H1 (cell line): ENCODE measurements at regions not wholly inside any gene's neighbourhood (a gene's known extent, or its start where the extent isn't known, plus 50 kb on each side); places are given as distances from the start of the nearest gene placed in this dataset.
A peak's percentile ranks its signal among the peaks of the same experiment; 100 is the strongest.

Source experiments
- CTCF ChIA-PET: fragments of 300-600 bp; sonication (Branson Sonifier 250); formaldehyde crosslinking; loops from one replicate; lab custom pipeline; 2021; ENCODE audit not compliant: partially characterized antibody; lab: Charles Lee
- POLR2A ChIA-PET: fragments of 300-600 bp; sonication (Branson Sonifier 250); formaldehyde crosslinking; loops from one replicate; lab custom pipeline; 2021; ENCODE audit warnings: inconsistent platforms; ENCODE audit not compliant: partially characterized antibody; lab: Charles Lee
- DNase-seq, 2 experiments: peaks; one replicate each; pipeline versions ENCODE4 v3.0.0 to v3.0.0-alpha.2; 2010 to 2022; ENCODE audit warnings: low spot score in 2 of 2, low read depth in 1 of 2, mixed read lengths in 1 of 2
- FAIRE-seq: peaks from 2 replicates; lab custom pipeline; 2011; peaks lifted over from hg19 to GRCh38; lab: Jason Lieb, UNC
- H2AFZ ChIP-seq: 2 replicates; pipeline ENCODE4 v1.8.1; 2012; ENCODE audit warnings: low read length, inconsistent platforms
- H2AK5ac ChIP-seq: 2 replicates; pipeline ENCODE4 v1.6.1; 2013; ENCODE audit warnings: low read depth, low read length
- H2BK120ac ChIP-seq: replicated peaks from 2 replicates; pipeline ENCODE3; 2013; ENCODE audit warnings: low read depth, low read length, inconsistent platforms
- H2BK12ac ChIP-seq: 2 replicates; pipeline ENCODE4 v1.6.1; 2013; ENCODE audit warnings: low read depth, low read length
- H2BK15ac ChIP-seq: 2 replicates; pipeline ENCODE4 v1.6.1; 2013; ENCODE audit warnings: low read length
- H2BK20ac ChIP-seq: 2 replicates; pipeline ENCODE4 v1.6.1; 2013; ENCODE audit warnings: low read length
- H2BK5ac ChIP-seq: 2 replicates; pipeline ENCODE4 v1.6.1; 2013; ENCODE audit warnings: low read depth, low read length
- H3K14ac ChIP-seq: 2 replicates; pipeline ENCODE4 v1.6.1; 2013; ENCODE audit warnings: inconsistent platforms; ENCODE audit not compliant: insufficient read length
- H3K18ac ChIP-seq: 2 replicates; pipeline ENCODE4 v1.6.1; 2013; ENCODE audit warnings: low read length; ENCODE audit errors: extremely low read depth
- H3K23ac ChIP-seq: 2 replicates; pipeline ENCODE4 v1.6.1; 2013; ENCODE audit warnings: inconsistent platforms; ENCODE audit not compliant: insufficient read length
- H3K23me2 ChIP-seq: 2 replicates; pipeline ENCODE4 v1.6.1; 2013; ENCODE audit warnings: low read depth, low read length
- H3K27ac ChIP-seq: 2 replicates; pipeline ENCODE4 v1.6.1; 2011; ENCODE audit warnings: low read depth, low read length, inconsistent platforms
- H3K27me3 ChIP-seq, 4 experiments: replicated peaks in 1 of 4; 1 replicate in 1 of 4; 2 replicates in 3 of 4; pipeline versions ENCODE4 v1.6.1 to v1.8.1; 2011 to 2013; ENCODE audit warnings: low read length in 3 of 4, mild to moderate bottlenecking in 3 of 4, inconsistent platforms in 2 of 4, mixed read lengths in 2 of 4, moderate library complexity in 1 of 4; ENCODE audit not compliant: control insufficient read depth in 3 of 4, insufficient read depth in 3 of 4; ENCODE audit errors: extremely low read depth in 1 of 4
- H3K36me3 ChIP-seq, 4 experiments: 2 replicates each; pipeline versions ENCODE4 v1.6.1 to v1.8.1; 2011 to 2013; ENCODE audit warnings: mild to moderate bottlenecking in 4 of 4, low read length in 3 of 4, moderate library complexity in 2 of 4, control low read depth in 1 of 4, inconsistent platforms in 1 of 4; ENCODE audit not compliant: insufficient read depth in 4 of 4, control insufficient read depth in 2 of 4
- H3K4ac ChIP-seq: replicated peaks from 2 replicates; pipeline ENCODE3; 2013; ENCODE audit warnings: low read length, low read depth, mixed read lengths, inconsistent platforms; ENCODE audit not compliant: insufficient read length
- H3K4me1 ChIP-seq, 4 experiments: replicated peaks in 1 of 4; 1 replicate in 1 of 4; 2 replicates in 3 of 4; pipeline versions ENCODE4 v1.6.1 to v1.8.1; 2011 to 2013; ENCODE audit warnings: low read length in 3 of 4, inconsistent platforms in 2 of 4, mixed read lengths in 1 of 4; ENCODE audit not compliant: insufficient read depth in 4 of 4, control insufficient read depth in 3 of 4
- H3K4me2 ChIP-seq, 2 experiments: 2 replicates each; pipeline versions ENCODE4 v1.6.1 to v1.8.1; 2011 to 2013; ENCODE audit warnings: low read depth in 2 of 2, low read length in 2 of 2, control low read depth in 1 of 2, inconsistent platforms in 1 of 2, mild to moderate bottlenecking in 1 of 2; ENCODE audit not compliant: insufficient read depth in 1 of 2
- H3K4me3 ChIP-seq, 4 experiments: fragments of 200-600, 300-600 bp in 1 of 4; sonication (generic), shearing (Covaris generic), sonication (Bioruptor Twin) in 1 of 4; 2 replicates each; pipeline versions ENCODE4 v1.5.1 to v1.8.1; 2011 to 2016; ENCODE audit warnings: low read length in 4 of 4, low read depth in 3 of 4, control low read depth in 2 of 4, inconsistent platforms in 2 of 4, mild to moderate bottlenecking in 2 of 4, mixed read lengths in 1 of 4, moderate library complexity in 1 of 4; ENCODE audit not compliant: insufficient read depth in 2 of 4; ENCODE audit errors: extremely low read depth in 1 of 4
- H3K56ac ChIP-seq: replicated peaks from 2 replicates; pipeline ENCODE3; 2013; ENCODE audit warnings: low read depth, mild to moderate bottlenecking, mixed read lengths, low read length, inconsistent platforms; ENCODE audit not compliant: insufficient read length
- H3K79me1 ChIP-seq: 2 replicates; pipeline ENCODE4 v1.6.1; 2013; ENCODE audit warnings: low read depth, low read length, control low read depth
- H3K79me2 ChIP-seq, 2 experiments: 2 replicates each; pipeline versions ENCODE4 v1.6.1 to v1.8.1; 2012 to 2013; ENCODE audit warnings: low read length in 2 of 2, mild to moderate bottlenecking in 2 of 2, inconsistent platforms in 1 of 2; ENCODE audit not compliant: insufficient read depth in 2 of 2, control insufficient read depth in 1 of 2
- H3K9ac ChIP-seq, 4 experiments: replicated peaks in 1 of 4; 1 replicate in 1 of 4; 2 replicates in 3 of 4; pipeline versions ENCODE4 v1.6.1 to v1.8.1; 2011 to 2013; ENCODE audit warnings: low read depth in 3 of 4, low read length in 3 of 4, control low read depth in 2 of 4, mild to moderate bottlenecking in 2 of 4, moderate library complexity in 2 of 4, inconsistent platforms in 1 of 4; ENCODE audit errors: extremely low read depth in 1 of 4
- H3K9me3 ChIP-seq, 2 experiments: 2 replicates each; pipeline versions ENCODE4 v1.6.1 to v1.8.1; 2012 to 2013; ENCODE audit warnings: mild to moderate bottlenecking in 2 of 2, moderate library complexity in 2 of 2, control low read depth in 1 of 2, inconsistent platforms in 1 of 2, low read depth in 1 of 2, low read length in 1 of 2, mixed read lengths in 1 of 2; ENCODE audit not compliant: insufficient read depth in 2 of 2
- H4K20me1 ChIP-seq, 2 experiments: replicated peaks in 1 of 2; 2 replicates each; pipeline versions ENCODE3 to v1.8.1; 2011 to 2013; ENCODE audit warnings: inconsistent platforms in 2 of 2, low read length in 2 of 2, mild to moderate bottlenecking in 1 of 2; ENCODE audit not compliant: insufficient read depth in 2 of 2, control insufficient read depth in 1 of 2
- H4K5ac ChIP-seq: 2 replicates; pipeline ENCODE4 v1.6.1; 2013; ENCODE audit warnings: low read length, low read depth, mixed read lengths, inconsistent platforms; ENCODE audit not compliant: insufficient read length
- H4K8ac ChIP-seq: 2 replicates; pipeline ENCODE4 v1.8.0; 2013; ENCODE audit warnings: mild to moderate bottlenecking, moderate library complexity, low read length, inconsistent platforms; ENCODE audit not compliant: insufficient read depth; ENCODE audit errors: extremely low read depth
- H4K91ac ChIP-seq: replicated peaks from 2 replicates; pipeline ENCODE3; 2013; ENCODE audit warnings: low read length, mixed read lengths, inconsistent platforms; ENCODE audit not compliant: insufficient read length
- BACH1 ChIP-seq: IDR thresholded peaks from 2 replicates; pipeline ENCODE4 v1.6.1; 2012; ENCODE audit warnings: low read length, improper control_type of control experiment
- BRCA1 ChIP-seq: IDR thresholded peaks from 2 replicates; pipeline ENCODE4 v1.6.1; 2012; ENCODE audit warnings: low read depth, low read length, improper control_type of control experiment
- CBX5 ChIP-seq: fragments of 300-800, 300-1000 bp; sonication (generic); IDR thresholded peaks from 2 replicates; pipeline ENCODE4 v1.7.1; 2016; ENCODE audit warnings: antibody characterized with exemption, low read length, low read depth
- EGR1 ChIP-seq: IDR thresholded peaks from 2 replicates; pipeline ENCODE4 v1.6.1; 2011; ENCODE audit warnings: low read depth, low read length, borderline replicate concordance
- GABPA ChIP-seq: IDR thresholded peaks from 2 replicates; pipeline ENCODE4 v1.6.1; 2011; ENCODE audit warnings: mild to moderate bottlenecking, low read length, moderate library complexity, borderline replicate concordance; ENCODE audit not compliant: insufficient read depth
- JUND ChIP-seq: IDR thresholded peaks from 2 replicates; pipeline ENCODE4 v1.6.1; 2011; ENCODE audit warnings: mild to moderate bottlenecking, improper control_type of control experiment, low read length
- MAFK ChIP-seq: IDR thresholded peaks from 2 replicates; pipeline ENCODE4 v1.6.1; 2012; ENCODE audit warnings: low read depth, mild to moderate bottlenecking, improper control_type of control experiment, low read length
- PHF8 ChIP-seq: fragments of 200-600 bp; sonication (generic); conservative IDR thresholded peaks from 2 replicates; pipeline ENCODE4 v1.7.1; 2012; ENCODE audit warnings: low read depth, mild to moderate bottlenecking, inconsistent platforms, low read length, moderate library complexity
- RAD21 ChIP-seq, 2 experiments: IDR thresholded peaks in 1 of 2; conservative IDR thresholded peaks in 1 of 2; 2 replicates each; pipeline ENCODE4 v1.6.1; 2011; ENCODE audit warnings: low read depth in 2 of 2, low read length in 2 of 2, improper control_type of control experiment in 1 of 2, inconsistent platforms in 1 of 2, mild to moderate bottlenecking in 1 of 2, moderate library complexity in 1 of 2
- RBBP5 ChIP-seq: IDR thresholded peaks from 2 replicates; pipeline ENCODE4 v1.7.1; 2012; ENCODE audit warnings: low read depth, mild to moderate bottlenecking, inconsistent platforms, low read length, moderate library complexity, borderline replicate concordance
- RNF2 ChIP-seq: fragments of 200-900, 300-1000 bp; sonication (generic); IDR thresholded peaks from 2 replicates; pipeline ENCODE4 v1.7.1; 2016; ENCODE audit warnings: borderline replicate concordance, low read depth, mild to moderate bottlenecking, antibody characterized with exemption, low read length; ENCODE audit not compliant: poor library complexity, severe bottlenecking; ENCODE audit errors: missing control alignments
- SIX5 ChIP-seq: IDR thresholded peaks from 2 replicates; pipeline ENCODE4 v1.6.1; 2011; ENCODE audit warnings: mild to moderate bottlenecking, low read depth, low read length
- SUZ12 ChIP-seq: fragments of 200-600 bp; sonication (generic); IDR thresholded peaks from 2 replicates; pipeline ENCODE4 v1.6.1; 2012; ENCODE audit warnings: mild to moderate bottlenecking, inconsistent platforms, low read length, moderate library complexity, mixed read lengths
- YY1 ChIP-seq: IDR thresholded peaks from 2 replicates; pipeline ENCODE4 v1.6.1; 2011; ENCODE audit warnings: low read depth, mild to moderate bottlenecking, low read length
- WGBS, 2 experiments: shearing (Covaris generic) in 1 of 2; methylation state at CpG; one replicate each; pipeline versions ENCODE4 v1.1.6 to v1.1.7; 2013 to 2015; ENCODE audit warnings: low lambda C conversion rate in 2 of 2, mixed read lengths in 2 of 2, inconsistent platforms in 1 of 2, low coverage in 1 of 2, missing lambda C conversion rate in 1 of 2; ENCODE audit not compliant: insufficient replicate concordance in 2 of 2, insufficient coverage in 1 of 2, insufficient read length in 1 of 2; ENCODE audit errors: extremely low coverage in 1 of 2, missing lambda C conversion rate in 1 of 2; 5-methylcytosine and 5-hydroxymethylcytosine counted together

GRCh38 chr11:116415095-116415494, 357.7 kb downstream of the BUD13 start:
- H2BK120ac ChIP-seq = no peak overlapping the region
- H3K14ac ChIP-seq = no peak overlapping the region
- 0 out of 2 replicates have a peak overlapping the region, but pooled peaks have one; percentile 60 for H2BK12ac ChIP-seq
- no peak overlapping the region for H2BK5ac ChIP-seq
- H2AK5ac ChIP-seq = peak overlapping the region; percentile 29; the same call in 1 of the 2 replicates
- H3K36me3 ChIP-seq = no peaks in the 10 kb centered on the region
- no peak overlapping the region for H4K91ac ChIP-seq
- H3K4me3 ChIP-seq = no peak overlapping the region
- WGBS, 2 experiments = 74% methylated on average over 6 of the region's 6 CpGs; no CpG with 5 or more reads in 1 of the 2 experiments
- H3K23ac ChIP-seq = no peak overlapping the region
- CTCF ChIA-PET = interaction anchor here (0.6 to 3.4 kb wide), 8 partner anchors 8 to 280 kb away, joined by 3 to 13 read pairs (median 3); no protein-coding TSS in a partner anchor
- no peak overlapping the region for H2AFZ ChIP-seq
- H3K56ac ChIP-seq = no peak overlapping the region
- peaks cover 4 to 9% (median 4%) of the 10 kb centered on the region in 4 experiments; a peak in 5 of 7 replicates for H3K4me1 ChIP-seq
- no peak overlapping the region for H4K8ac ChIP-seq
- H3K23me2 ChIP-seq = peaks cover 2% of the 10 kb centered on the region; the same call in 1 of the 2 replicates
- peaks cover 0 to under 1% of the 10 kb centered on the region in 2 experiments; a peak in 1 of 4 replicates for H3K9me3 ChIP-seq
- H4K5ac ChIP-seq = no peak overlapping the region
- H3K27ac ChIP-seq = no peak overlapping the region
- H2BK20ac ChIP-seq = no peak overlapping the region
- H3K79me2 ChIP-seq = no peaks in the 10 kb centered on the region
- H3K4me2 ChIP-seq = no peak overlapping the region
- H3K79me1 ChIP-seq = no peaks in the 10 kb centered on the region; the same call in 1 of the 2 replicates
- peaks cover 0 to 2% of the 10 kb centered on the region in 2 experiments for H4K20me1 ChIP-seq
- POLR2A ChIA-PET = interaction anchor here (1.3 kb wide), 1 partner anchor 9 kb away, joined by 5 read pairs; no protein-coding TSS in a partner anchor
- no peak overlapping the region for H3K9ac ChIP-seq
- DNase-seq (no peak), FAIRE-seq (no peak)
- no peak overlapping the region for H2BK15ac ChIP-seq
- no peaks in the 10 kb centered on the region for H3K27me3 ChIP-seq
- H3K18ac ChIP-seq = no peak overlapping the region
- H3K4ac ChIP-seq = no peak overlapping the region
- no peak for TF ChIP-seq RBBP5
- TF ChIP-seq MAFK = no peak
- TF ChIP-seq BACH1 = no peak
- TF ChIP-seq PHF8 = no peak
- TF ChIP-seq SUZ12 = no peak
- no peak for TF ChIP-seq JUND
- no peak for TF ChIP-seq GABPA
- no peak for TF ChIP-seq EGR1
- TF ChIP-seq RAD21 (IDR thresholded peaks at IDR 0.05 in 1 of 2, conservative IDR thresholded peaks at IDR 0.05 in 1 of 2; ENCODE audit: low read depth in 2 of 2, low read length in 2 of 2) = no peak
- no peak for TF ChIP-seq CBX5
- TF ChIP-seq YY1 = no peak
- TF ChIP-seq RNF2 = no peak
- TF ChIP-seq SIX5 = no peak
- no peak for TF ChIP-seq BRCA1
